T-cell (primary cell): ENCODE measurements at regions not wholly inside any gene's neighbourhood (a gene's known extent, or its start where the extent isn't known, plus 50 kb on each side); places are given as distances from the start of the nearest gene placed in this dataset.

Experiments used
- ATAC-seq, 4 experiments: fragments of 200-7000 bp in 3 of 4; fragments of 150-1000 bp in 1 of 4; cut with Tn5 transposase; replicated peaks in 1 of 4; 1 replicate in 3 of 4; 2 replicates in 1 of 4; pipeline ENCODE4 v1.10.0; 2021; ENCODE audit warnings: moderate library complexity in 3 of 4, mild to moderate bottlenecking in 2 of 4, moderate number of reproducible peaks in 1 of 4
- CTCF ChIA-PET, 2 donors: fragments of 300-600 bp; sonication (Branson Sonifier 250); formaldehyde crosslinking; loops; one replicate each; lab custom pipeline; 2022; ENCODE audit warnings: antibody characterized with exemption in 2 of 2; lab: Charles Lee
- POLR2A ChIA-PET, 2 donors: fragments of 300-600 bp; sonication (Branson Sonifier 250); formaldehyde crosslinking; loops; one replicate each; lab custom pipeline; 2022; ENCODE audit warnings: antibody characterized with exemption in 2 of 2; lab: Charles Lee
- DNase-seq, 35 experiments: peaks; one replicate each; pipeline versions ENCODE4 v3.0.0 to v3.0.0-alpha.2; 2013 to 2023
- H3K27ac ChIP-seq: one replicate; pipeline ENCODE4 v1.5.1; 2013; ENCODE audit warnings: low read length
- H3K27me3 ChIP-seq, 2 experiments: replicated peaks in 1 of 2; 1 replicate in 1 of 2; 2 replicates in 1 of 2; pipeline versions ENCODE4 v1.6.1 to v1.7.0; 2013; ENCODE audit warnings: low read length in 1 of 2, mixed read lengths in 1 of 2; ENCODE audit not compliant: control insufficient read depth in 2 of 2, insufficient read depth in 2 of 2; ENCODE audit errors: extremely low read depth in 1 of 2
- H3K36me3 ChIP-seq, 2 donors: 1 replicate in 1 of 2; 2 replicates in 1 of 2; pipeline versions ENCODE4 v1.6.1 to v1.7.0; 2013; ENCODE audit warnings: low read length in 1 of 2; ENCODE audit not compliant: control insufficient read depth in 2 of 2, insufficient read depth in 1 of 2; ENCODE audit errors: extremely low read depth in 1 of 2
- H3K4me1 ChIP-seq, 2 experiments: 1 replicate in 1 of 2; 2 replicates in 1 of 2; pipeline versions ENCODE4 v1.6.1 to v1.7.0; 2013; ENCODE audit warnings: low read length in 2 of 2, mixed read lengths in 1 of 2; ENCODE audit not compliant: insufficient read depth in 2 of 2, control insufficient read depth in 1 of 2; ENCODE audit errors: extremely low read depth in 1 of 2
- H3K4me3 ChIP-seq, 2 donors: 1 replicate in 1 of 2; 2 replicates in 1 of 2; pipeline versions ENCODE4 v1.5.1 to v1.7.0; 2013; ENCODE audit warnings: mild to moderate bottlenecking in 2 of 2, low read length in 1 of 2, moderate library complexity in 1 of 2; ENCODE audit not compliant: control insufficient read depth in 1 of 2; ENCODE audit errors: extremely low read depth in 1 of 2
- H3K9me3 ChIP-seq: 2 replicates; pipeline ENCODE4 v1.7.0; 2013
- H3K27ac Mint-ChIP-seq, 2 donors: one replicate each; pipeline ENCODE4 v1.8.0; 2020 to 2021; ENCODE audit warnings: mild to moderate bottlenecking in 2 of 2, mixed read lengths in 2 of 2
- H3K27me3 Mint-ChIP-seq, 2 donors: one replicate each; pipeline ENCODE4 v1.8.0; 2021 to 2022; ENCODE audit warnings: mixed read lengths in 2 of 2
- H3K36me3 Mint-ChIP-seq: one replicate; pipeline ENCODE4 v1.8.0; 2021; ENCODE audit warnings: mixed read lengths
- H3K4me1 Mint-ChIP-seq, 3 donors: one replicate each; pipeline ENCODE4 v1.8.0; 2020 to 2022; ENCODE audit warnings: mixed read lengths in 3 of 3, mild to moderate bottlenecking in 1 of 3
- H3K4me3 Mint-ChIP-seq, 3 donors: one replicate each; pipeline ENCODE4 v1.8.0; 2020 to 2022; ENCODE audit warnings: mild to moderate bottlenecking in 3 of 3, mixed read lengths in 3 of 3, moderate library complexity in 3 of 3
- H3K9me3 Mint-ChIP-seq, 3 donors: one replicate each; pipeline ENCODE4 v1.8.0; 2020 to 2022; ENCODE audit warnings: mixed read lengths in 3 of 3
- WGBS: methylation state at CpG from one replicate; pipeline ENCODE4 v1.1.5; 2013; ENCODE audit warnings: missing lambda C conversion rate; ENCODE audit not compliant: insufficient coverage; 5-methylcytosine and 5-hydroxymethylcytosine counted together

DNA sequence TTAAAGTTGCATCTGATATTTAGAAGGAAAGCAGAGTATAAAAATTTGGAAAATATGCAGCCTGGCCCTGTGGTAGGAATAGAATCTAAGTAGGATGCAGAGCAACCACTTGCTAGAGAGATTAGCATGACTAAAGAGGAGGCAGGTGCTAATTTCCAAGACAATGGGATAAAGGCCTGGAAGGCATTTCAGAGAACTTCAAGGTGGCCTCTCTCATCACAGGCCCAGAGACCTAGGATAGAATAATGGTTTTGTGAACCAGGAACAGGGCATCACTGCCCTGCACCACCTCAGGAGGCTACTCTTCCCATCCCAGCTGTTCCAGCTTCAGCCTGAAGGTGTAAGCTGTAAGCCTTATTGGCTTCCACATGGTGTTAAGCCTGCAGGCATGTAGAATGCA is 621.7 kb upstream of the HS3ST1 start:
- no peaks in the 10 kb centered on the region for H3K4me1 Mint-ChIP-seq

DNA sequence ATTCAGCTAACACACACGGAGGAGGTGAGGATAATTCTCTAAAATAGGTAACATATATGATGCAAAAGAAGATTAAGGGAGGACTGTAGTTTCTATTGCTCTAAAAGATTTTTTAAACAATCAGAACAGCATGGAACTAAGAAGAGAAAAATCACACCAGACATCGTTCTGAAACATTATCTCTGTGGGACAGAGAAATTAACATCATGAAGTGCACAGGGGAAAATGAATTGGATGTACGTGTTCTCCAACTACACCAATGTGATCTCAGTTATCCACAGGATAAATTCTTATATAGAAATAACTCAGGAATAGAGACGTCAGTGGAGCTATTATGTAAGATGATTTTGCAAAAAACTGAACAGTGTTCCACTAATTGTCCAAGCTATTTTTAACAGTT is 614.1 kb upstream of the HS3ST1 start:
- H3K27me3 Mint-ChIP-seq = no peaks in the 10 kb centered on the region
- peaks cover 0 to 25% (median 10%) of the 10 kb centered on the region in 3 donors for H3K9me3 Mint-ChIP-seq
- no peaks in the 10 kb centered on the region for H3K4me1 Mint-ChIP-seq
- WGBS = no CpG with 5 or more reads among the region's 4 CpGs
- no peak for ATAC-seq
- CTCF ChIA-PET = no interaction called here
- Histone ChIP-seq H3K4me1 (no peaks in the 10 kb centered on the region), H3K9me3 (no peaks in the 10 kb centered on the region), H3K27me3 (no peaks in the 10 kb centered on the region), H3K27ac (no peak overlapping the region), H3K4me3 (no peak overlapping the region), H3K36me3 (no peaks in the 10 kb centered on the region)
- POLR2A ChIA-PET = no interaction called here
- no peak for DNase-seq
- no peak overlapping the region for H3K27ac Mint-ChIP-seq
- H3K4me3 Mint-ChIP-seq = no peak overlapping the region
- H3K36me3 Mint-ChIP-seq = no peaks in the 10 kb centered on the region

More for the DNA sequence above, 621.7 kb upstream of the HS3ST1 start:
- Histone ChIP-seq H3K9me3 (no peaks in the 10 kb centered on the region), H3K36me3 (no peaks in the 10 kb centered on the region), H3K27me3 (no peaks in the 10 kb centered on the region), H3K4me3 (no peak overlapping the region), H3K27ac (no peak overlapping the region), H3K4me1 (no peaks in the 10 kb centered on the region)
- no peaks in the 10 kb centered on the region for H3K36me3 Mint-ChIP-seq
- no peak for DNase-seq
- H3K4me3 Mint-ChIP-seq = no peak overlapping the region
- peaks cover 6 to 10% (median 8%) of the 10 kb centered on the region in 3 donors for H3K9me3 Mint-ChIP-seq
- ChIA-PET CTCF (no interaction called here), POLR2A (no interaction called here)
- no peak for ATAC-seq
- H3K27ac Mint-ChIP-seq = no peak overlapping the region
- no peaks in the 10 kb centered on the region for H3K27me3 Mint-ChIP-seq

DNA sequence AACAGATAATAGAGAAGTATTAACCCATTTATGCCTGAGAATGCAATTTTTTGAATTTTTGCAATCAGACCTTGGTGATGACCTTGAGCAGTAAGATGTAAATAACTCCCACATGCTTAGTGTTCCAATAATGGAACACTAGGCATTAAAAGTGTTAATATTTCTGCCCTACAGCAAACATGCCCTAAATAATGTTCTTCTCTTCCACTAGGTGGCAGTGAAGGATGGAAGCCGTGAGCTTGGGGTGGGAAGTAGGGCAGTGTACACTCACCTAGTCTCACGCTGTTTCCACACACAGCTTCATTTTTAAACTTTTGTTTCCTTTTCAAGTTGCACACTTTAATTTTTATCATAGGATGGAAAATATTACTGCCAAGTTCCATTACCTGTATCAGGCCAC is 613.1 kb upstream of the HS3ST1 start:
- Histone ChIP-seq H3K4me1 (no peaks in the 10 kb centered on the region), H3K27me3 (no peaks in the 10 kb centered on the region), H3K9me3 (no peaks in the 10 kb centered on the region), H3K36me3 (no peaks in the 10 kb centered on the region), H3K27ac (no peak overlapping the region), H3K4me3 (no peak overlapping the region)
- H3K27me3 Mint-ChIP-seq = no peaks in the 10 kb centered on the region
- no peaks in the 10 kb centered on the region for H3K4me1 Mint-ChIP-seq
- CTCF ChIA-PET = no interaction called here
- H3K36me3 Mint-ChIP-seq = no peaks in the 10 kb centered on the region
- POLR2A ChIA-PET = no interaction called here
- no peak overlapping the region for H3K27ac Mint-ChIP-seq
- no CpG with 5 or more reads among the region's 2 CpGs for WGBS
- H3K9me3 Mint-ChIP-seq = peaks cover 0 to 28% (median 10%) of the 10 kb centered on the region in 3 donors
- no peak for ATAC-seq
- no peak for DNase-seq
- no peak overlapping the region for H3K4me3 Mint-ChIP-seq

DNA sequence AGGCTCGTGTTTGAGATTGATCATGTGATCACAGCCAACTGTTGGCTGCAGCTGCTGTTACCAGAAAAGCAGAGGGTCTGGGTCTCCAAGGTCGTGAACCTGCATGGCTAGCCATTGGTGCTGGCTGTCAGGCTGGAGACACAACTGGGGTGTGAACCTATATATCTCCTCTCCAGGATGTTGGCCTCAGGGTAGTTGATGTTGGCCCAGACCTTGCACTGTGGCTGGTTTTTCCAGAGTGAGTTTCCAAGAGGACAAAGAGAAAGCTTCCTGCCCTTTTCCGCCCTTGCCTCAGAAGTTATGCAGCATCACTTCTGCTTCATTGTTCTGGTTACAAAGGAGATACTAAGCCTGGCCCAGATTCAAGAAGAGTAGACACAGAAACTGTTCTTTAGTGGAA is 607.8 kb upstream of the HS3ST1 start:
- Mint-ChIP-seq H3K27ac (no peak overlapping the region), H3K36me3 (no peaks in the 10 kb centered on the region), H3K27me3 (no peaks in the 10 kb centered on the region), H3K4me3 (no peak overlapping the region), H3K9me3 (peaks cover 3 to 24% (median 12%) of the 10 kb centered on the region in 3 donors), H3K4me1 (no peaks in the 10 kb centered on the region)
- Histone ChIP-seq H3K27me3 (no peaks in the 10 kb centered on the region), H3K4me3 (no peak overlapping the region), H3K36me3 (no peaks in the 10 kb centered on the region), H3K27ac (no peak overlapping the region), H3K4me1 (no peaks in the 10 kb centered on the region), H3K9me3 (no peaks in the 10 kb centered on the region)
- ATAC-seq (no peak), DNase-seq (no peak)
- CTCF ChIA-PET = no interaction called here
- POLR2A ChIA-PET = no interaction called here
- WGBS = 47% methylated on average over 2 of the region's 3 CpGs

DNA sequence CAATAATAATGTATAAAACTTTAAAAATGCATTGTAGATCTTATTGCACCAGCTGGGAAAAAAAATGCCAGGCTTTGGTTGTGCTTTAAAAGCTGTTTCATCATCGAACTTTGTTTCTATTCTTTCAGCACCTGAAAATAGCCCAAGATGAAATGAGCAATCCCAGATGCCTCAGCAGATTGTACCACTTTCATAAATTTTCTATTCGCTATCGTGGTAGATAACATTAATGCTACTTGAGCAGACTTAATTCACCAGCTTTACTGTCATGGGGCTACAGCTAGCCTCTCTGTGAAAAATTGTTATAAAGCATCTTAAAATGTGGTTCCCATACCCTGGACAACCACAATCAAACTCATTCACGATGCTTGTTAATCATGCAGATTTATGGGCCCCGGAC is 599.6 kb upstream of the HS3ST1 start:
- DNase-seq = no peak
- Histone ChIP-seq H3K27me3 (no peaks in the 10 kb centered on the region), H3K4me3 (no peak overlapping the region), H3K4me1 (no peaks in the 10 kb centered on the region), H3K27ac (no peak overlapping the region), H3K36me3 (no peaks in the 10 kb centered on the region), H3K9me3 (no peaks in the 10 kb centered on the region)
- no peak overlapping the region for H3K4me3 Mint-ChIP-seq
- H3K9me3 Mint-ChIP-seq = peaks cover 4 to 17% (median 4%) of the 10 kb centered on the region in 3 donors
- no peak for ATAC-seq
- no peaks in the 10 kb centered on the region for H3K36me3 Mint-ChIP-seq
- H3K27me3 Mint-ChIP-seq = no peaks in the 10 kb centered on the region
- no peaks in the 10 kb centered on the region for H3K4me1 Mint-ChIP-seq
- no peak overlapping the region for H3K27ac Mint-ChIP-seq
- ChIA-PET POLR2A (no interaction called here), CTCF (interaction anchor here in 1 of 2 donors (0.6 kb wide), 1 partner anchor 42 kb away, joined by 3 read pairs; no protein-coding TSS in a partner anchor)
- WGBS = 67% methylated on average over 3 of the region's 5 CpGs

DNA sequence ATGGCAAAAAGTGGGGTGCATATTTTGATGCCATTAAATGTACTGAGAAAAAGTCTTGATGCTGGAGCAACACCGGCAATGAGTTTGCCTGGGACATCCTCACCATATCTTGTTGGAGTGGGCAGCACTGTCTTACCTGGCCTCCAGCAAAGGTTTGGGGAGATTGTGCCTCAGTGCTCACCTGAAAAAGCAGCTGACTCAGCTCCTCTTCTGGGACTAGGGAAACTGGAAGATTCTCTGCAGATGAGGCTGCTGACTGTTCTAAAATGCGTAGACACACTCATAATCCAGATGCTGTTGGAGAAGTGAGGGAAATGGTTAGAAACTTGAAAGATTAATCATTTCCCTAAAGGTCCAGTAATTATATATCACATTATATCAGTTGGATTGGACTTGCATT is 593.7 kb upstream of the HS3ST1 start:
- ATAC-seq (no peak), DNase-seq (no peak)
- POLR2A ChIA-PET = no interaction called here
- no peak overlapping the region for H3K27ac ChIP-seq
- H3K36me3 ChIP-seq = no peaks in the 10 kb centered on the region
- H3K36me3 Mint-ChIP-seq = no peaks in the 10 kb centered on the region
- no peak overlapping the region for H3K27ac Mint-ChIP-seq
- no peaks in the 10 kb centered on the region for H3K27me3 ChIP-seq
- CTCF ChIA-PET = interaction anchor here in 1 of 2 donors (0.6 kb wide), 1 partner anchor 91 kb away, joined by 3 read pairs; no protein-coding TSS in a partner anchor
- H3K4me3 Mint-ChIP-seq = no peak overlapping the region
- H3K4me3 ChIP-seq = no peak overlapping the region
- 100% methylated on average over 1 of the region's 2 CpGs for WGBS
- no peaks in the 10 kb centered on the region for H3K9me3 ChIP-seq
- no peaks in the 10 kb centered on the region for H3K4me1 Mint-ChIP-seq
- no peaks in the 10 kb centered on the region for H3K4me1 ChIP-seq
- peaks cover 7 to 30% (median 8%) of the 10 kb centered on the region in 3 donors for H3K9me3 Mint-ChIP-seq
- no peaks in the 10 kb centered on the region for H3K27me3 Mint-ChIP-seq

DNA sequence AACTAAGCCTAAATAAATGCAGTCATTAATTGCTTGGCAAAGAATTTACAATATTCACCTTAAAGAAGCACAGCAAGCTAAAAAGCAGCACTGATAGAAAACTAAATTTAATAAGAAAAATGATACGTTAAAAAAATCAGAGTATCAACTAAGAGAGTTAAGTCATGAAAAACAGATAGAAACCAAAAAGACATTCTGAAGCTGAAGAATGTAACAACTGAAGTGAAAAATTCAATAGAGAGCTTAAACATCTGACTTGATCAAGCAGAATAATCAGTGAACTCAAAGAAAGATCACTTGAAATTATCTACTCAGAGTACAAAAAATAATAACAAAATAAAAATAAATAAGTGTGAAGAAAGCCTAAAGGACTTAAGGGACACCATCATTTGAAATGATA is 588.0 kb upstream of the HS3ST1 start:
- Mint-ChIP-seq H3K4me3 (no peak overlapping the region), H3K27me3 (no peaks in the 10 kb centered on the region), H3K4me1 (no peaks in the 10 kb centered on the region), H3K9me3 (peaks cover 14 to 47% (median 19%) of the 10 kb centered on the region in 3 donors), H3K36me3 (no peaks in the 10 kb centered on the region), H3K27ac (no peak overlapping the region)
- no peaks in the 10 kb centered on the region for H3K27me3 ChIP-seq
- no peak overlapping the region for H3K4me3 ChIP-seq
- H3K27ac ChIP-seq = no peak overlapping the region
- H3K9me3 ChIP-seq = no peaks in the 10 kb centered on the region
- CTCF ChIA-PET = no interaction called here
- POLR2A ChIA-PET = no interaction called here
- H3K4me1 ChIP-seq = no peaks in the 10 kb centered on the region
- H3K36me3 ChIP-seq = no peaks in the 10 kb centered on the region
- no CpG with 5 or more reads among the region's 1 CpG for WGBS
- ATAC-seq = no peak
- no peak for DNase-seq
